ENCODE measurements at regions not wholly inside any gene's neighbourhood (a gene's known extent, or its start where the extent isn't known, plus 50 kb on each side); places are given as distances from the start of the nearest gene placed in this dataset.
"Not testable (repeated sequence)": the region's sequence is repeated elsewhere in the genome, so short reads cannot be mapped to it uniquely, and the experiment has no call there.

DNA sequence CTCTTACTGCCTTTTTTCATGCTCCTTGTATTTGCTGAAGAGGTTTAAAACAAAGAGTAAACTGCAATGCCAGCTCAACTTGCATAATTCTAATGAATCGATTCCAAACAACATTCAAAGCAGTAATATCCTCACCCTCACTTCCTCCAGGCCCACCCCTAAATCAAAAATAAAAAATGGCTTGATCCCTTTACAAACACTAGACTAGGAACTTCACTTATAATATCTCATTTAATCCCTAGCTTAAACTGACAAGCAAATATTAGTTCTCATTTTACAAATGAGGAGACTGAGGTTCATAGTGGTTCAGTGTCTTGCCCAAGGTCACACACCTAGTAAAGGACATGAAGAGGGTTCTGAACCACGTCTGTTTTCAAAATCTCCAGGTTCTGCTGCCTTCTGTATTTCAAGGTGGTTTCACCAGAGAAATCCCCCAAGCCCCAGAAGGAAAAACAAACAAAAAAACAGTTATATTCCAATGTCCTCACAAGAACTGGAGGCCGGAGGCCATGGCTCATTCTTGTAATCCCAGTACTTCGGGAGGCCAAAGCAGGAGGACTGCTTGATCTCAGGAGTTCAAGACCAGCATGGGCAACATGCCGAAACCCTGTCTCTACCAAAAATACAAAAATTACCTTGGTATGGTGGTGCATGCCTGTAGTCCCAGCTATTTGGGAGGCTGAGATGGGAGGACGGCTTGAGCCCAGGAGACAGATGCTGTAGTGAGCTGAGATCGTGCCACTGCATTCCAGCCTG is 80.3 kb upstream of the GRIN2A start:
- no peaks in the 10 kb centered on the region for H3K36me3 Mint-ChIP-seq (ENCODE audit: low read depth)
- ChIA-PET POLR2A (no interaction called here), CTCF (interaction anchor here (0.8 to 1.2 kb wide), 3 partner anchors 247 to 258 kb away, joined by 3 to 4 read pairs (median 3); no protein-coding TSS in a partner anchor)
- H3K27ac Mint-ChIP-seq = no peak overlapping the region
- ATAC-seq (no peak), DNase-seq (no peak)
- H3K4me1 Mint-ChIP-seq (ENCODE audit: low read depth) = peaks cover 13% of the 10 kb centered on the region
- intact Hi-C loops (cut with micrococcal nuclease) = no loop called here
- TF ChIP-seq, protein P1, sequence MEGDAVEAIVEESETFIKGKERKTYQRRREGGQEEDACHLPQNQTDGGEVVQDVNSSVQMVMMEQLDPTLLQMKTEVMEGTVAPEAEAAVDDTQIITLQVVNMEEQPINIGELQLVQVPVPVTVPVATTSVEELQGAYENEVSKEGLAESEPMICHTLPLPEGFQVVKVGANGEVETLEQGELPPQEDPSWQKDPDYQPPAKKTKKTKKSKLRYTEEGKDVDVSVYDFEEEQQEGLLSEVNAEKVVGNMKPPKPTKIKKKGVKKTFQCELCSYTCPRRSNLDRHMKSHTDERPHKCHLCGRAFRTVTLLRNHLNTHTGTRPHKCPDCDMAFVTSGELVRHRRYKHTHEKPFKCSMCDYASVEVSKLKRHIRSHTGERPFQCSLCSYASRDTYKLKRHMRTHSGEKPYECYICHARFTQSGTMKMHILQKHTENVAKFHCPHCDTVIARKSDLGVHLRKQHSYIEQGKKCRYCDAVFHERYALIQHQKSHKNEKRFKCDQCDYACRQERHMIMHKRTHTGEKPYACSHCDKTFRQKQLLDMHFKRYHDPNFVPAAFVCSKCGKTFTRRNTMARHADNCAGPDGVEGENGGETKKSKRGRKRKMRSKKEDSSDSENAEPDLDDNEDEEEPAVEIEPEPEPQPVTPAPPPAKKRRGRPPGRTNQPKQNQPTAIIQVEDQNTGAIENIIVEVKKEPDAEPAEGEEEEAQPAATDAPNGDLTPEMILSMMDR (IDR thresholded peaks at IDR 0.05) = no peak
- no peaks in the 10 kb centered on the region for H3K9me3 Mint-ChIP-seq
- H3K4me3 Mint-ChIP-seq = no peak overlapping the region
- no peaks in the 10 kb centered on the region for H3K27me3 Mint-ChIP-seq

DNA sequence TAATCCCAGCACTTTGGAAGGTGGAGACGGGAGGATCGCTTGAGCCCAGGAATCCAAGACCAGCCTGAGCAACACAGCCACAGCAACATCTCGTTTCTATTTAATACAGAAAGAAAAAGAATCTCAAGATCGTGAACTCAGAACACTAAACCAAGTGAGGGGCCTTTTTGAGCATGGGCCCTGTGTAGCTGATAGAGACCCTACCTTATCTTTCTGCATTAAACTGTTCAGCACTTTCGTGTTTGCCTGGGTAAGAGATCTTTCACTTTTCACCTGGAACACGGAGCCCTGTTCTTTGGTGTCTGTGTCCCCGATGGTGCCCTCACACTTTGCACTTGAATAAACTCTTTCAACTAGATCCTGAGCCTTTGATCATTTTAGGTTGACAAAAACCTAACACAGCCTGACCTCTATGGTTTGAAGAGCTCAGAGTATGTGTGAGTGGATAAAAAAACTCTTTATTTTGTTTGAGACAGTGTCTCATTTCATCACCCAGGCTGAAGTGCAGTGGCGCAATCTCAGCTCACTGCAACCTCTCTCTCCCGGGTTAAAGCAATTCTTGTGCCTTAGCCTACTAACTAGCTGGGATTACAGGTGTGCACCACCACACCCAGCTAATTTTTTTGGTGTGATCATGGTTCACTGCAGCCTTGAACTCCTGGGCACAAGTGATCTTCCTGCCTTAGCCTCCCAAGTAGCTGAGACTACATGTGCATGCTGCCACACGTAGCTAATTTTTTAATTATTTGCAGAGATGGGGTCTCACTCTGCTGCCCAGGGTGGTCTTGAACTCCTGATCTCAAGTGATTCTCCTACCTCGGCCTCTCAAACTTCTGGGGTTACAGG is 83.8 kb upstream of the GRIN2A start:
- DNase-seq (no peak), ATAC-seq (no peak)
- Mint-ChIP-seq H3K27me3 (no peaks in the 10 kb centered on the region), H3K9me3 (no peaks in the 10 kb centered on the region), H3K4me3 (no peak overlapping the region), H3K27ac (no peak overlapping the region), H3K36me3 (ENCODE audit: low read depth) (no peaks in the 10 kb centered on the region), H3K4me1 (ENCODE audit: low read depth) (peaks cover 13% of the 10 kb centered on the region)
- CTCF ChIA-PET = interaction anchor here (1.0 kb wide), 1 partner anchor 9 kb away, joined by 4 read pairs; no protein-coding TSS in a partner anchor
- POLR2A ChIA-PET = interaction anchor here (1.4 kb wide), 1 partner anchor 9 kb away, joined by 4 read pairs; no protein-coding TSS in a partner anchor
- TF ChIP-seq, protein P1 (IDR thresholded peaks at IDR 0.05) = no peak
- intact Hi-C loops (cut with micrococcal nuclease) = no loop called here

DNA sequence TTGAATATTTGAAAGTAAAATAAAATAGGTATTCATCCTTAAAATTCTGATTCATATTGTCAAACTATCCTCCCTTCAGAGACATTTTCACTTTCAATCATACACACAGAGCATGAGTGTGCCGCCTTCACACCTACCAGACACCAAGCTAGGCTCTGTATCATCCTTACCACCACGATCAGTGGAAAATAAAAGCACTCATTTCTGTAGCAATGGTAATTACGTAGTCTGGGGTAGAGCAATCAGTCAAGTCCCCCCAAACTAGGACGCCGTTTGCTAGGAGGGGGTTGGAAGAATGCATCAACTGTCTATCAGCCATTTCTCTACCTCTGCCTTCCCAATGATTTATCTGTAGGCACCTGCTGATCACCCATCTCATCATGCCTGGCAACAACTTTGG is 84.6 kb upstream of the GRIN2A start:
- peaks cover 1% of the 10 kb centered on the region for H3K9me3 Mint-ChIP-seq
- ATAC-seq (peak; percentile 96), DNase-seq (peak; percentile 67)
- H3K27me3 Mint-ChIP-seq = no peaks in the 10 kb centered on the region
- TF ChIP-seq, protein P1 (IDR thresholded peaks at IDR 0.05) = no peak
- H3K27ac Mint-ChIP-seq = peak overlapping the region; percentile 67
- H3K4me1 Mint-ChIP-seq (ENCODE audit: low read depth) = peaks cover 13% of the 10 kb centered on the region
- ChIA-PET CTCF (no interaction called here), POLR2A (interaction anchor here (0.6 to 1.4 kb wide), 2 partner anchors 10 to 634 kb away, joined by 3 to 4 read pairs; no protein-coding TSS in a partner anchor)
- H3K36me3 Mint-ChIP-seq (ENCODE audit: low read depth) = no peaks in the 10 kb centered on the region
- no peak overlapping the region for H3K4me3 Mint-ChIP-seq
- intact Hi-C loops (cut with micrococcal nuclease) = no loop called here

DNA sequence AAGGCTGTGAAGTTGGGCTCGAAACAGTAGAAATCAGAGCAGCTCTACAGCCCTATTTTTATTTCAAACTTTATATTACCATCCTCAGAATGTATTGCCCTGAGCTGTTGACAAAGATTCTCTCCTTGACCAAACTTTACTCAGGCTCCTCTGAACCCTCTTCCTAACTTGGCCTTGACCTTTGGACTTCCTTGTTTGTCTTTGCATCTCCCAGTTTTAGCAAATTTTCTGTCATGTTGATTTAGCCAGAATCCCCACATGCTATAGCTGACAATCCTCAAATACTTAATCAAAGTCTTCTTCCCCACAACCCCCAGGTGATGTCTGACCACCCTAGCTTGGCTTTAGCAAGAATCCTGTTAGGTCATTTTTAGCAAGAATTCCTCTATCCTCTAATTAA is 87.4 kb upstream of the GRIN2A start:
- Mint-ChIP-seq H3K36me3 (ENCODE audit: low read depth) (no peaks in the 10 kb centered on the region), H3K27me3 (no peaks in the 10 kb centered on the region), H3K4me3 (no peak overlapping the region), H3K9me3 (peaks cover 6% of the 10 kb centered on the region), H3K4me1 (ENCODE audit: low read depth) (peaks cover 14% of the 10 kb centered on the region), H3K27ac (no peak overlapping the region)
- intact Hi-C loops (cut with micrococcal nuclease) = no loop called here
- DNase-seq (no peak), ATAC-seq (no peak)
- ChIA-PET POLR2A (no interaction called here), CTCF (interaction anchor here (0.9 to 1.3 kb wide), 2 partner anchors 12 to 245 kb away, joined by 3 read pairs; no protein-coding TSS in a partner anchor)
- TF ChIP-seq, protein P1 (IDR thresholded peaks at IDR 0.05) = no peak

DNA sequence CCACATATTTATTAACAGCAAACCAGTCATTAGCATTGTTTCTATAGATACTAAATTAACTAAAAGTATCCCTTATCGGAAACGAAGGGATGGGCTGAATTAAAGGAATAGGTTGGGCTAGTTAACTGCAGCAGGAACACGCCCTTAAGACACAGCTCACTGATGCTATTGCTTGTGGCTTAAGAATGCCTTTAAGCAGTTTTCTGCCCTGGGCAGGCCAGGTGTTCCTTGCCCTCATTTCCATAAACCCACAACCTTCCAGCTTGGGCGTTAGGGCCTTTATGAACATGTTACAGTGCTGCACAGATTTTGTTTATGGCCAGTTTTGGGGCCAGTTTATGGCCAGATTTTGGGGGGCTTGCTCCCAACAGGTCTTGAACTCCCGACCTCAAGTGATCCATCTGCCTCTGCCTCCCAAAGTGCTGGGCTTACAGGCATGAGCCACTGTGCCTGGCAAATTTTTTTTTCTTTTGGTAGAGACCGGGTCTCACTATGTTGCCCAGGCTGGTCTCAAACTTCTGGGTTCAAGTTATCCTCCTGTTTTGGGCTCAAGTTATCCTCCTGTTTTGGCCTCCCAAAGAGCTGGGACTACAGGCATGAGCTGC is 90.1 kb upstream of the GRIN2A start:
- intact Hi-C loops (cut with micrococcal nuclease); ATAC-seq; POLR2A ChIA-PET: not testable (repeated sequence)

DNA sequence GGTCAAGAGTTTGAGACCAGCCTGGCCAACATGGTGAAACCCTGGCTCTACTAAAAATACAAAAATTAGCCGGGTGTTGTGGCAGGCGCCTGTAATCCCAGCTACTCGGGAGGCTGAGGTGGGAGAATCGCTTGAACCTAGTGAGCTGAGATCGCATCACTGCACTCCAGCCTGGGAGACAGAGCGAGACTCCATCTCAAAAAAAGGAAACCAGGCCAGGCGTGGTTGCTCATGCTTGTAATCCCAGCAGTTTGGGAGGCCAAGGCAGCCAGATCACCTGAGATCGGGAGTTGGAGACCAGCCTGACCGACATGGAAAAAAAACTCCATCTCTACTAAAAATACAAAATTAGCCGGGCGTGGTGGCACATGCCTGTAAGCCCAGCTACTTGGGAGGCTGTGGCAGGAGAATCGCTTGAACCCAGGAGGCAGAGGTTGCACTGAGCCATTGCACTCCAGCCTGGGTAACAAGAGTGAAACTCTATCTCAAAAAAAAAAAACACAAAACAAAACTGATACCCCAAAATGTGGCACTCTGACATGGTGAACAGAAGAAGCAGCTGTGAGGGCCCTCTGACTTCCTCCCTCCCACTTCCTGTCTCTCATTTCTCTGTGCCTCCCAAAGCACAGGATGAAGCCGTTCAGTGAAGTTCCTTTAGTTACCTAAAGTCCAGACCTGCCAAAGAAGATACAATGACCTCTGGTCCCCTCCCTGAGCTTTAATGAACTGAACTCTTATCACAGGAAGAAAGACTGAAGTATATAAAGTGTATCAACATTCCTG is 93.2 kb upstream of the GRIN2A start:
- POLR2A ChIA-PET = not testable (repeated sequence)
- peak; percentile 25 for DNase-seq

More for the DNA sequence above, 90.1 kb upstream of the GRIN2A start:
- H3K27me3 Mint-ChIP-seq; H3K4me3 Mint-ChIP-seq; H3K27ac Mint-ChIP-seq; H3K9me3 Mint-ChIP-seq; CTCF ChIA-PET; DNase-seq; H3K36me3 Mint-ChIP-seq (ENCODE audit: low read depth): not testable (repeated sequence)
- H3K4me1 Mint-ChIP-seq (ENCODE audit: low read depth) = peaks cover 12% of the 10 kb centered on the region

More for the DNA sequence above, 93.2 kb upstream of the GRIN2A start:
- Mint-ChIP-seq H3K27ac (peak overlapping the region; percentile 74), H3K4me1 (ENCODE audit: low read depth) (peaks cover 12% of the 10 kb centered on the region), H3K9me3 (peaks cover 15% of the 10 kb centered on the region)
- H3K27me3 Mint-ChIP-seq; H3K36me3 Mint-ChIP-seq (ENCODE audit: low read depth); intact Hi-C loops (cut with micrococcal nuclease); H3K4me3 Mint-ChIP-seq: not testable (repeated sequence)
- peak; percentile 79 for ATAC-seq
- CTCF ChIA-PET = interaction anchor here (1.6 kb wide), 1 partner anchor 18 kb away, joined by 9 read pairs; no protein-coding TSS in a partner anchor
